ENCODE measurements at regions not wholly inside any gene's neighbourhood (a gene's known extent, or its start where the extent isn't known, plus 50 kb on each side); places are given as distances from the start of the nearest gene placed in this dataset.

- TF ChIP-seq CTCF (IDR thresholded peaks at IDR 0.05) = no peak
- no peak for TF ChIP-seq EP300 (IDR thresholded peaks at IDR 0.05)
- TF ChIP-seq POLR2A (IDR thresholded peaks at IDR 0.05) = no peak
These were observed 241.5 kb upstream of the FBXO33 start for GRCh38 chr14:39673734-39674133.

All from stomach (tissue), 4 donors.